ENCODE measurements at regions not wholly inside any gene's neighbourhood (a gene's known extent, or its start where the extent isn't known, plus 50 kb on each side); places are given as distances from the start of the nearest gene placed in this dataset.

DNA sequence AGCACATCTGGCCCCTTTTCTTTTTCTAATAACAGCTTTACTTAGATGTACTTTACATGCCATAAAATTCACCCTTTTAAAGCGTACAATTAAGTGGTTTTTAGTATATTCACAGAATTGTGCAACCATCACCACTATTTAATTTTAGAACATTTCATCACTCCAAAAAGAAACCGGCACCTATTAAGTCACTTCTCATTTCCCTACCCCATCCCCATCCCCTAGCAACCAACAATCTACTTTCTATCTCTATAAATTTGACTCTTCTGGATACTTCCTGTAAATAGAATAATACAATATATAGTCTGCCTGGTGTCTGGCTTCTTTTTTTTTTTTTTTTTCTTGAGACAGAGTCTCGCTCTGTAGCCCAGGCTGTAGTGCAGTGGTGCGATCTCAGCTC lies 59.5 kb upstream of the ENAH start:
- Histone ChIP-seq H3K23me2 (ENCODE audit: low read depth, low read length) (no peaks in the 10 kb centered on the region), H2BK12ac (ENCODE audit: low read depth, low read length) (no peak overlapping the region), H3K14ac (ENCODE audit: insufficient read length) (no peak overlapping the region), H2BK5ac (ENCODE audit: low read depth, low read length) (no peak overlapping the region), H2BK20ac (ENCODE audit: low read length) (no peak overlapping the region), H4K91ac (replicated peaks; ENCODE audit: insufficient read length, low read length) (no peak overlapping the region), H4K8ac (ENCODE audit: extremely low read depth, insufficient read depth, low read length) (no peak overlapping the region), H3K36me3 (ENCODE audit: control insufficient read depth in 2 of 4, insufficient read depth in 4 of 4, low read length in 3 of 4) (no peaks in the 10 kb centered on the region), H3K9ac (replicated peaks in 1 of 4; ENCODE audit: extremely low read depth in 1 of 4, low read depth in 3 of 4, low read length in 3 of 4) (no peak overlapping the region), H3K9me3 (ENCODE audit: insufficient read depth in 2 of 2, low read depth in 1 of 2, low read length in 1 of 2) (no peaks in the 10 kb centered on the region), H2AFZ (ENCODE audit: low read length) (no peak overlapping the region), H2BK15ac (ENCODE audit: low read length) (no peak overlapping the region), H3K23ac (ENCODE audit: insufficient read length) (no peak overlapping the region), H2AK5ac (ENCODE audit: low read depth, low read length) (no peak overlapping the region), H4K20me1 (replicated peaks in 1 of 2; ENCODE audit: control insufficient read depth in 1 of 2, insufficient read depth in 2 of 2, low read length in 2 of 2) (no peaks in the 10 kb centered on the region), H3K4ac (replicated peaks; ENCODE audit: insufficient read length, low read depth, low read length) (no peak overlapping the region), H3K79me2 (ENCODE audit: control insufficient read depth in 1 of 2, insufficient read depth in 2 of 2, low read length in 2 of 2) (no peaks in the 10 kb centered on the region), H2BK120ac (replicated peaks; ENCODE audit: low read depth, low read length) (no peak overlapping the region), H3K56ac (replicated peaks; ENCODE audit: insufficient read length, low read depth, low read length) (no peak overlapping the region), H3K27ac (ENCODE audit: low read depth, low read length) (no peak overlapping the region), H3K27me3 (replicated peaks in 1 of 4; ENCODE audit: control insufficient read depth in 3 of 4, extremely low read depth in 1 of 4, insufficient read depth in 3 of 4, low read length in 3 of 4) (no peaks in the 10 kb centered on the region), H4K5ac (ENCODE audit: insufficient read length, low read depth, low read length) (no peak overlapping the region), H3K4me3 (ENCODE audit: extremely low read depth in 1 of 4, insufficient read depth in 2 of 4, low read depth in 3 of 4, low read length in 4 of 4) (no peak overlapping the region), H3K18ac (ENCODE audit: extremely low read depth, low read length) (no peak overlapping the region), H3K4me1 (replicated peaks in 1 of 4; ENCODE audit: control insufficient read depth in 3 of 4, insufficient read depth in 4 of 4, low read length in 3 of 4) (peaks cover 0 to 7% (median 0%) of the 10 kb centered on the region in 4 experiments; a peak in 2 of 7 replicates), H3K4me2 (ENCODE audit: insufficient read depth in 1 of 2, low read depth in 2 of 2, low read length in 2 of 2) (no peak overlapping the region), H3K79me1 (ENCODE audit: low read depth, low read length) (no peaks in the 10 kb centered on the region)
- POLR2A ChIA-PET (ENCODE audit: partially characterized antibody): no interaction called here
- 93% methylated on average over 2 of the region's 4 CpGs; no CpG with 5 or more reads in 1 of the 2 experiments for WGBS, 2 experiments (ENCODE audit: extremely low coverage in 1 of 2, insufficient coverage in 1 of 2, insufficient read length in 1 of 2, insufficient replicate concordance in 2 of 2, low coverage in 1 of 2, low lambda C conversion rate in 2 of 2, missing lambda C conversion rate in 1 of 2)
- no peak for FAIRE-seq
- no peak for TF ChIP-seq SIX5 (IDR thresholded peaks at IDR 0.05; ENCODE audit: low read depth, low read length)
- TF ChIP-seq CBX8 (IDR thresholded peaks at IDR 0.05; ENCODE audit: borderline replicate concordance, low read depth, low read length): no peak
- TF ChIP-seq, protein P1, sequence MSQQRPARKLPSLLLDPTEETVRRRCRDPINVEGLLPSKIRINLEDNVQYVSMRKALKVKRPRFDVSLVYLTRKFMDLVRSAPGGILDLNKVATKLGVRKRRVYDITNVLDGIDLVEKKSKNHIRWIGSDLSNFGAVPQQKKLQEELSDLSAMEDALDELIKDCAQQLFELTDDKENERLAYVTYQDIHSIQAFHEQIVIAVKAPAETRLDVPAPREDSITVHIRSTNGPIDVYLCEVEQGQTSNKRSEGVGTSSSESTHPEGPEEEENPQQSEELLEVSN (IDR thresholded peaks at IDR 0.05): no peak
- no peak for TF ChIP-seq CEBPB (IDR thresholded peaks at IDR 0.05; ENCODE audit: low read depth, low read length)
- TF ChIP-seq RAD21 (IDR thresholded peaks at IDR 0.05 in 1 of 2, conservative IDR thresholded peaks at IDR 0.05 in 1 of 2; ENCODE audit: low read depth in 2 of 2, low read length in 2 of 2): no peak
- no peak for TF ChIP-seq TEAD4 (IDR thresholded peaks at IDR 0.05; ENCODE audit: low read depth, low read length)
- no peak for TF ChIP-seq SP4 (IDR thresholded peaks at IDR 0.05; ENCODE audit: low read length)
- no peak for TF ChIP-seq CREB1 (IDR thresholded peaks at IDR 0.05)
- TF ChIP-seq KDM4A (IDR thresholded peaks at IDR 0.05; ENCODE audit: low read depth, low read length, severe bottlenecking): no peak
- TF ChIP-seq CHD1 (IDR thresholded peaks at IDR 0.05; ENCODE audit: low read depth, low read length): no peak
- no peak for DNase-seq (ENCODE audit: low read depth in 1 of 2, low spot score in 2 of 2)
- CTCF ChIA-PET (ENCODE audit: partially characterized antibody): no interaction called here
